ENCODE measurements at regions not wholly inside any gene's neighbourhood (a gene's known extent, or its start where the extent isn't known, plus 50 kb on each side); places are given as distances from the start of the nearest gene placed in this dataset.
"Not testable (repeated sequence)": the region's sequence is repeated elsewhere in the genome, so short reads cannot be mapped to it uniquely, and the experiment has no call there.

DNA sequence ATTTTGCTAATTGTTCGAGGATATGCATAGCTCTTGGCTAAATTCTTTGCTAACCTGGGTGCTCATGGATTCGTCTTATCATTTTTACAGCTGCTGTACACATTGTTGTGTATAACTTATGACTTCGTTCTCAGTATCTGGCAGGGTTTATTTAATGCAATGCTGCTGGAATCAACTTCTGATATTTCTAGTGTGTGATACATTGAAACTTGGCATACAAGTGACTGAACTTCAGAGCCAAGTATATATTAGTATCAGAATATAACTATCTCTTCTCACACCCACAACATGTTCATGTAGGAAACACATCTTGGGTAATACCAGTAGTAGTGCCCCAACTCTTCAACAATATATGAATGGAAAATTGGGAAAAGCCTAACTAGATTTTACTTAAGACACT is 764.2 kb downstream of the TENT5A start:
- FAIRE-seq, result no peak

DNA sequence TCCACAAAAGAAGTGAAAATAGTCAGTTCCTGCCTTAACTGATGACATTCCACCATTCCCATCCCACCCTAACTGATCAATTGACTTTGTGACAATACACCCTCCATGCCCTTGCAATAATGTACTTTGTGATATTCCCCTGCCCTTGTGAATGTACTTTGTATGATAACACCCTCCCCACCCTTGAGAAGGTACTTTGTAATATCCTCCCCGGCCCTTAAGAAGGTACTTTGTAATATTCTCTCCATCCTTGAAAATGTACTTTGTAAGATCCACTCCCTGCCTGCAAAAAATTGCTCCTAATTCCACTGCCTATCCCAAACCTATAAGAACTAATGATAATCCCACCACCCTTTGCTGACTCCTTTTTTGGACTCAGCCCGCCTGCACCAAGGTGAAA is 771.3 kb downstream of the TENT5A start:
- not testable (repeated sequence) for FAIRE-seq

DNA sequence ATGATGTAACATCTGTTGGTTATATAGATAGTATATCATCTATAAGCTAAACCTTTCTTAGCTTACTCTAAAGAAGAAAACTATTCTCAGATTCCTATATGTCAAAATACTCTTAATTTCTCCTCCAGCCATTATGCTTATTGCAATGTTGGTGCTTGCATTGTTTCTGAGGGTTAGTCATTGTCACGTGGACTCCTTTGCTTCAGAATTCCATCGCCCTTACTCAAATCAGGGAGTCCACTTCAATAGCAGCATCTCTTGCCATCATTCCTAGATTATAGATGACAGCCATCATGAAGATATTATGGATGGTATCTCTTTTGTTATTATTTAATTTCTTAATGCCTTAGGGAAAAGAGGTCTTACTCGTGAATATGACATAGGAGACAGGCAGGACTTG is 776.1 kb downstream of the TENT5A start:
- no peak for FAIRE-seq

DNA sequence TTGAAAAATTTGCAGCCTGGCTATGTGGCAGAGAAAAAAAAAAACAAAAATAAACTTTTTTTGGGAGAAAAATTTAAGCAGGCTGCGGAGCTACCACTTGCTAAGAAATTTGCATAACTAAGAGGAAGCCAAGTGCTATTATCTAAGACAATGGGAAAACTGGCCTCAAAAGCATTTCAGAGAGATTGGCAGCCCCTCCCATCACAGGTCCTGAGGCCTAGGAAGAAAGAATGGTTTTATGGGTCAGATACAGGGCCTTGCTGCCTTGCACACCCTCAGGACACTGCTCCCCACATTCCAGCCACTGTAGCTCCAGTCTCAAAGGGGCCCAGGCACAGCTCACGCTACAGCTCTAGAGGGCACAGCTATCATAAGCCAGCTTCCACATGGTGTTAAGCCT is 777.9 kb downstream of the TENT5A start:
- FAIRE-seq, result no peak

DNA sequence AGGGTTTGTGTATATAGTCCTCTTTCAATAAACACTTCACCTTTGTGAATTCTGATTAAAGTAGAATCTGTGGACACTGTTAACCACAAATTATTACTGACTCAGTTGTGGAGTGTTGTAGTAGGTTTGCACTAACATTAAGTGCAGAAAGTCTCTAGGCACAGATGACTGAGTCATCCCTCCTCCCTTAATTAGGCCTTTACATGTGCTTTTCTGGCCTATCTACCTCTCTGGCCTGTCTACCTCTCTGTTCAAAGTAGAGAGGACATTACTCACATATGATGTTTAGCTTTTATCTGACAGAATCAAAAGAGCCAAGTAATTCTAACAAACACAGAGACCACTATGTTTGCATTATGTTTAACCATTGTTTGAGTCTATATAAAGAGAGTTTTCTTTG is 783.0 kb downstream of the TENT5A start:
- FAIRE-seq, result no peak

DNA sequence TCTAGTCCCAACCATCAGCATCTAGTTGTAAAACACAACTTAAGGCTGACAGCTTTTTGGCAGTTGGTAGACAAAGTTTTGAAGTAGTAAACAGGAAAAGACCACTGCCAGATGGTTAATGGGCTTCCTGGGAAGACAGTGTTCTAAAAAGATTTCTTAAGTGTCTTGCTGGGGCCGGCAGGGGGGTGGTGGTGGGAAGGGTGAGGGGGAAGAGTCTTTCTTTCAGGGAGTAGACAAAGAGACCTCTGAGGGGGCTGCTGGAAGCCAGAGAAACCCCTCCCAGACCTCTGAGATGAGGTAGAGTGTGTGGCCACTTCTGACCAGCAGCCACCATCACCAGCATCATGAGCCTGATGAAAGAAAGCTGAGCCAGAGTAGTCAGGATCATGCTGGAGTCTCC is 784.9 kb downstream of the TENT5A start:
- no peak for FAIRE-seq

DNA sequence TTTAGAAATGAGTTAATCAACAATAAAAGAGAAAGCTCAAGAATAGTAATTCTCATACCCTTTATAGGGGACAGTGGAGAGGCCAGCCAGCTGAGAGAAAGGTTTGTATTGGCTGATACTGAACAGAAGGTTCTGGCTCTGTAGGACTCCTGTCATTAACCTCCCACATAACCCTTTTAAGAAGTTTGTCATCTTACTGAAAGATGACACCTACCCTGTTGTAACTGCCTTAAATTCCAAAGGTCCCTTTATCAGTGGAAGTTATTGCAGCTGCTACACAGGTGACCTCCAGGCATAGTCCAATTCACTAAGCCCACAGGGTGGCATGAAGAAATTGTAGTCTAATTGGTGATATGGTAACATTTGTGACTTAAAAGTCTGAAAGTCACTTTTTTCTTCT is 790.1 kb downstream of the TENT5A start:
- no peak for FAIRE-seq

DNA sequence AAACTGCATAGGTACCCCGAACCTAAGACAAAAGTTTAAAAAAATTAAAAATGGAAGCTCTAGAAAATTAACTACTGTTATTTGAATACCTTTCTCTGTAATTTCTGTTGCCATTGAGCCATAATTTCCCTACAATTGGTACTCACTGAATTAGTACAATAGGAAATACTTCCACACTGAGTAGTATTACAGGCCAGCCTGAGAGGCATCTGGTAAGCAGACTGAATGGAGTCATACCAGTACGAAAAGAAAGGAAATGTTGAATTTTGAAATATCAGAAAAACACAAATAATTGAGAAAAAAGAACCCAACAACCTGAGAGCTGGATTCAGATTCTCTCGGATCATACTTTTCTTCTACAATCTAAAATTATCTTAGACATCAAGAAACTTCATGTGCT is 791.3 kb downstream of the TENT5A start:
- FAIRE-seq, result no peak

DNA sequence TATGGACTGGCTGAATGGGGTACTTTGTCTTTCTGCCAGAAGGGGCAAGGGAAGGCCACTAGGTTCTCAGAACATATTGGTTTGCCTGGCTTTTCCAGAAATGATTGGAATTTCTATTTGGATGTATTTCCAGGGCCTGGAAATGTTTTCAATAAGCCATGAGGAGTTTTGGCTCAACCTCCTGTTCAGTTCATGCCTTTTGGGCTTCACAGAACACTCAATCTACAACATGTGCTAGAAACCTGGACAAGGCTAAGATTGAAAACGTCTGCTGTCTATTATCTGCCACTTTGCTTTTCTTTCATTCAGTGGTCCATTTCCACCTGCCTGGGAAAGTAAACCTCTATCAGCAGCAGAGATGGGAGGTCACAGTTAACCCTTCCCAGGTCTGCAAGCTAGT is 793.4 kb downstream of the TENT5A start:
- no peak for FAIRE-seq

DNA sequence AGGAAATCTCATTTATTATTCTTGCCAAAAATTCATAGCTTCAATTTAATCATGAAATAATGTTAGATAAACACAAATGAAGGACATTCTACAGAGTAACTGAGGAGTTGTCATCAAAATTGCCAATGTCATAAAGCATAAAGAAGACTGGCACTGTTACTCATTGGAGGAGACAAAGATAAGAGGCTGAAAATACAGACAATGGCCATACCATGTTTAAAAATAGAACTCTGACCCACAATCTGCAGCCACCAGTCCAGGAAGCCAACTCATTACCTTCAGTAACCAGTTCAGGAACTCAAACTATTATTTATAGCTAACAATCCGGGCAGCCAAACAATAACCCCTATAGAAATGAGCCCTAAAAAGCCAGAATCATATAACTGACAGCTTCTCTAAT is 795.6 kb downstream of the TENT5A start:
- no peak for FAIRE-seq

DNA sequence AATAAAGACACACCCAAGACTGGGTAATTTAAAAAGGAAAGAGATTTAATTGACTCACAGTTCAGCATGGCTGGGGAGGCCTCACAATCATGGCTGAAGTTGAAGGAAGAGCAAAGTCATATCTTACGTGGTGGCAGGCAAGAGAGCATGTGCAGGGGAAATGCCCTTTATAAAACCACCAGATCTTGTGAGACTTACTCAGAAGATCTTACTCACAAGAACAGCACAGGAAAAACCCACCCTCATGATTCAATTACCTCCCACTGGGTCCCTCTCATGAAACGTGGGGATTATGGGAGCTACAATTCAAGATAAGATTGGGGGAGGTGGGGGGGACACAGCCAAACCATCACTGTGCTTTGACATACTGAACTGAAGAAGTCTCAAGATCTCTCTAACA is 800.0 kb downstream of the TENT5A start:
- FAIRE-seq, result not testable (repeated sequence)

DNA sequence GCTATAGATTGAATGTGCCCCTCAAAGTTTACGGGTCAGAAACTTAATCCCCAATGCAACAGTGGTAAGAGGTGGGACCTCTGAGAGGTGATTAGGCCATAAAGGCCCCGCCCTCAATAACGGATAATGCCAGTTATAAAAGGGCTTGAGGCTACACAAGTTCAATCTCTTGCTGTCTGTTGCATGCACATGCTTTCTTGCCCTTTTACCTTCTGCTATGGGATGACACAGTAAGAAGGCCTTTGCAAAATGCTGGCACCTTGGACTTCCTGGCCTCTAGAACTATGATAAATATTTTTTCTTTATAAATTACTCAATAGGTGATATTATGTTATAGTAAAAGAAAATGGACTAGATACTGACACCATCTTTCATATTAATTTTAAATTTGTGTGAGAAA is 806.1 kb downstream of the TENT5A start:
- FAIRE-seq, result no peak

DNA sequence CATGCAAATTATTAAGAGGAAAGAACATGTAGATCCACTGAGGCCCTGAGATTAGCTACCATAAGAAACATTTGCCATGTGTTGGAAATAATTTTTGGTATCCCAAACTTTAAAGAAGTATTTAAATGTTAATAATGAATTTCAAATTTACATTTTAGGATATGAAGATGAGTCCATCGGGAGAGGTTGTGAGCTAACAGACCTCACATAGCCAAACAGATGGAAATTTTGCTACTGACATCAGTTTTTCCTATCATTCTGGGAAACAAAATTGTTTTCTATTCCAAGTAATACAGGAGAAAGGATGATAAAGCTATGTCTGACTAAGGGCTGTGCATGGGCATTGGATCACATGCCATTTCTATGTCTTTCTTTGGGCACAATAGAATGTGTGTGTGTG is 809.6 kb downstream of the TENT5A start:
- no peak for FAIRE-seq

DNA sequence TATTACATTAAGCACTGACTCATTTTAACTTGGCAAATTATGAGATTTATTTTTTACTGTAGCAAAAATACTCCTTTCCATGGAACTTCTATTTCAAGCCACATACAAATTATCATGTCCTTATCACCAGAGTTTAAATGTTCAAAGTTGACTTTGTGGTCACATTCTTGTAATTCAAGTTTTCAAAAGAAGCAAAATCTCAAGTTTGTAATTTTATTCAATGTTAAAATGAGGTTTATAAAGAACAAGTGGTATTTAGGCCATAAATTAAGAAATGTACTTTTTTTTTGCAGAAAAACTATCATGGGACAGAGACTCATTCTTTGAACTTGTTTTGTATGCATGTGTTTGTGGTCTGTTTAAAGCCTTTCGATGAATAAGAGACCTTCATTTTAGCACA is 811.5 kb downstream of the TENT5A start:
- FAIRE-seq, result no peak

DNA sequence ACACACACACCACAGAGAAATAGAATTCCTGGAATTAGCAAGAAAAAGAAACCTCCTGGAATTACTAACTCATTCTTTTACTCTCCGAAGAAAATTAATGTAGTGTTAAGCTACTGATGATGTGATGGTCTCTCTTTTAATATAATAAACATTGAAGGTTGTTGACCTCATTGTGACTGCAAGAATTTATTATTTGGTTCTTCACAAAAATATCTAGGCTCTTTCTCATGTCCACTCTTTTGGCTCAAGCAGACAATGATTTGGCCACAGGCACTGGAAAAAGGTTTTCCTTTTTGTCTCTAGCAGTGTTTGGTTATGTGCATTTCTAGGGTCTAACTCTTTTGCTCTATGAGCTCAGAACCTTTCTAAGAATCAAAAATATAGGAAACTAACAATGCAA is 811.9 kb downstream of the TENT5A start:
- FAIRE-seq, result no peak

DNA sequence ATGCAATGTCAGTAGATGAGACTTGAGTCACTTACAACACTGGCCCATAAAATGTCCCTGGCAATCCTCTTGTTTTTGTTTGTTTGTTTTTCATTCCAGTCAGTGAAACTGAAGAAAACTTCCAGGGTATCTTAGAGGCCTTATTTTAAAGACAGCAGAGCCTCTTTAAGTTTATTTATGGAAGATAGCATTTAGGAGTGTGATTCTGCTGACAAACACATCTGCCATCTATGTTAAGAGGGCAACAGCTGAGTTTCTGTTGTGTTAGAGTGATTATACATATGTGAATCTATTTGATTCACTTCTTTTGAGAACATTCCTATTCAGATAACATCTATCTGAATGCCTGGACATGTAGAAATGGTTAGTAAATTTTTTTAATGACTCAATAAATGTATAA is 812.6 kb downstream of the TENT5A start:
- FAIRE-seq, result no peak

DNA sequence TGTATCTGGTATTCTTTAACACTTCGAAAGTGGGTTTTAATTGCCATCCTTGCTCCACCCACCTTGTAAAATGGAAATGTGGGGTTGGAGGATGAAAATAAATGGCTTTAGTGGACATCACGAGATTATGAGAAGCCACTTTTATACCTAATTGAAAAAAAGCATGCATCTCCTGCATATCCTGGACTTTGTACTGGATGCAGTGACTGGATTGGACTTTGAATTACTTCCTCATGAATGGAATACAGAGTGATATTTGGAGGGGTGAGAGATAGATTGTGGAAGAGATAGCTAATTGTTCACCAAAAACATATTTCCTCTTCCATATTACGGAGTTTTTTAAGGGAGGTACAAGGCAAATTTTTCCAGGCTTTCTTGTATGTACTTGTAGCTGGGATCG is 813.0 kb downstream of the TENT5A start:
- FAIRE-seq, result no peak

DNA sequence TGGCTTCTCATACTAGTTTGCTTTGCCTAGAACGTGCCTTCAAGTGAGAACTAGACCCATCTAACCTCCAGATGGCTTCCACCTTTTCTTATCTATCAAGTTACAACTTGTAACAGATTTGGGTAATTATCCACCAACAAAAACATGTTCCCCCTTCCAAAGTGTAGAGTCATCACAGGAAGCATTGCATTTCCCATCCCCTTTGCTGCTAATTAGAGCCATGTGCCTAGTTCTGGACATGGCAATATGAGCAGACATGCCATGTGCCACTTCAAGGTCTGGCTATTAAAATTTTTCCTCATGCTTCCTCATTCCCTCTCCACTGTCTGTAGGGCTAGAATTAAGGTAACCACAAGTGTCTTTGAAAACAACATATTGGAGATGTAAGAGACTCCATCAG is 814.4 kb downstream of the TENT5A start:
- FAIRE-seq, result no peak

DNA sequence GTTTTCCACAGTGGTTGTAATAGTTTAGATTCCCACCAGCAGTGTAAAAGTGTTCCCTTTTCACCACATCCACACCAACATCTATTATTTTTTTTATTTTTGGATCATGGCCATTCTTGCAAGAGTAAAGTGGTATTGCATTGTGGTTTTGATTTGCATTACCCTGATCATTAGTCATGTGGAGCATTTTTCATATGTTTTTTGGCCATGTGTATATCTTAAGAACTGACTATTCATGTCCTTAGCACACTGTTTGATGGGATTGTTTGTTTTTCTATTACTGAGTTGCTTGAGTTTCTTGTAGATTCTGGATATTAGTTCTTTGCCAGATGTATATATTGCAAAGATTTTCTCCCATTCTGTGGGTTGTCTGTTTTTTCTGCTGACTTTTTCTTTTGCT is 820.1 kb downstream of the TENT5A start:
- no peak for FAIRE-seq

DNA sequence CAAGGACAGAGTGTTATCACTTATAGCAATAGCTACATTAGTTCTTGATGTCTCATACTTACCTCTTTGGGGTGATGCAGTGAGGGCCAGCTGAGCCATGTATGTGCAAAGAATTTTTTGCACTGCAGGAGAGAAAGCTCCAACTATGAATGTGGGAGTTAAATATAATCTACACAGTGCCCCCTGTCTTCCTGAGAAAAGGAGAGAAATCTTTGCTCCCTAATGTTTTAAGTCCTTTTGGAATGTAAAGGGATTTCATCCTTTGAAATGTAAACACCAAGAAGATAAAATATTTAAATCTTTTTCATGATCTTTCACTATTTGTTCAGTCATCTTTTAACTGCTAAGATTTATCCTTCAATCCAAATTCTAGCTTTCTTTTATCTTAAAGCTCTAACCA is 822.1 kb downstream of the TENT5A start:
- FAIRE-seq, result no peak

DNA sequence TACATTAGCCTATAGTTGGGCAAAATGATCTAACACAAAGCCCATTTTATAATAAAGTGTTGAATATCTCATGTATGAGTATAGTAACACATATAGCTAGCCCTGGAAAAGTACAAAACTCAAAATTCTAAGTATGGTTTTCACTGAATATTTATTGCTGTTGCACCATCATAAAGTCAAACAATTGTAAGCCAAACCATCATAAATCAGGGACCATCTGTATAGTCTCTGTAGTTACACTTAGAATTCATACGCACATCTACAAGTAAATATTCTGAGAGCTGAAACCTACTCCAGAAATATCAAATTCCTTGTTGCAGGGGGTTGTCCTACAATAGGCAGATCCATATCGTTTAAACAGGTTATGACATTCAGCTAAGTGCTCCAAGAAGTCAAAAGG is 817.3 kb downstream of the BCKDHB start:
- no peak for FAIRE-seq

DNA sequence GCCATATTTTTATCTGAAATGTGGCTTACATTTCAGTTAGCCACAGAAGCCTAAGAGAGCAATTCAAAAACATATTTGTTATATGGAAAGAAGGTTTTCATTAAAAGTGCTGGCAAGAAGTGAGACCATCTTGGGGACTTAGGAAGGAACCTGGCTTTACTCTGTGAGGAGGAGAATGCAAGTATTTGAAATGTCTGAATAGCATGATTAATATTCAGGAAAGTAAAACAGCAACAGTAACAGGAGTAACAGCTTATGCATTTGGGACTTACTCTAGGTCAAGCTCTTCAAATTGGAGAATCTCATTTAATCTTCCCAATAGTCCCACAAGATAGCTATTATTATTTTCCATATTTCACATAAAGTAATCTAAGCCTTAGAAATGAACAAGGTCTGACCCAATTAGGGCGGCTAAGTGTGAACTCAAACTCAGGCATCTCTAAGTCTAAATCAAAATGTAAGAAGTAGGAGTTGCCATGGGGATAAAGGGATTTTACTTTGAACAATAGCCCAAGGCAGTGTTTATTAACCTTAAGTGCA is 816.5 kb downstream of the BCKDHB start:
- FAIRE-seq, result no peak

DNA sequence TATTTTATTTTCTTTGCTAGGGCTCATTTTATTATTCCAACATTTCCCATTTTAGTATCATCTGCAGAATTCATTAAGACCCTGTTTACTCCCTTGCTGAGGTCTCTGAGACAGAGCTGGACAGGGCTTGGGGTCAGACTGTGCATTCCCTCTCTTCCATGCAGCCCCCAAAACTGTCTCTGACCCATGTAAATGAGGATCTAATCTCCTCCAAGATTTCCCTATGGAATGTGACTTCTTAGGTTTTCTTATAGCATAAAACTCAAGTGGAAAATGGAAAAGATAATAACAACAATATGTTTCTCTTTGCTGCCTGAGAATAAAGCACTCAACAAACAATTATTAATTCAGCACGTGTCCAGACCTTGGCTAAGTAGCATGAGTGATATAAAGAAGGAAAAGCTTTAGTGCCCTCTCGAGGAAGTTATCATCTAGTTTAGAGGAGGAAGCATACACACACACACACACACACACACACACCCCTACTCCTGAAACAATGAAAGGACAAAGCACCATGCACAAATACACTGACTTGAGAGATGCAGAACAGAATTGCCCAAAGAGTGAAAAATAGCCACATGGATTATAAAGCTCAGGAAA is 815.5 kb downstream of the BCKDHB start:
- no peak for FAIRE-seq

DNA sequence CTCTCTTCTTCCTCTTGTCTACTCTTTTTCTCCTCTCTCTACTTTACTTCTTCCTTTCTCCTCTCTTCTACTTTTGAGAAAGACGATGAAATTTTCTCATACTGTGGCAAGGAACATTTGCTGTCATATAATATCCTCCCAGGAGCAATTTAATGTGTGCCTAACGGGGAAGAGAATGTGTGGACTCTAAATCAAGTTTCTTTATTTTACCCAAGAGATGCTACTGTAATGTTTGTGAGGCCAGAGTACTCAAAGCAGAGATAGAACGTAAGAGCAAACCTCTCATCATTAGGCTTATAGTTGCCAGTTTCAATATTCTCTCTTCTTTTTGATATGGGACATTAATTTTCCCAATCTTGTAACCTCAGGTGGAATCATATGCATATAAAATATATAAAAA is 801.4 kb downstream of the BCKDHB start:
- no peak for FAIRE-seq

DNA sequence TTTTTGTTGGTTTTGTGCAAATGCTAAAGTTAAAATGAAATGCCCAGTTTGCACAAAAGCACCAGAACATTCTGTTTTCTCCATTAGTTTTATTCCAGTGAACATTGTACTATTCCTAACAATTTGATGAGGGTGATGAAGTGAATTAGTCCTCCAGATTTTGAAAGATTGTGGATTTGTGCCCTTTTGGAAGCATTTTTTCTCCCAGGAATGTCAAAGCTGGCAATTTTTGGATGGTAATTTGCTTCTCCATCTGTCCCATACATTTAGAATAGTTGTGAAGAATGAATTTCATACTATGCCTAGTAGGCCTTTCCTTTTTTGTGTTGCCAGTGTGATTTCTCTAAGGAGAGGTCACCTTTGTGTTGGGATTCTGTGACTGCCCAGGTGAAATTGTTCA is 797.2 kb downstream of the BCKDHB start:
- FAIRE-seq, result no peak

DNA sequence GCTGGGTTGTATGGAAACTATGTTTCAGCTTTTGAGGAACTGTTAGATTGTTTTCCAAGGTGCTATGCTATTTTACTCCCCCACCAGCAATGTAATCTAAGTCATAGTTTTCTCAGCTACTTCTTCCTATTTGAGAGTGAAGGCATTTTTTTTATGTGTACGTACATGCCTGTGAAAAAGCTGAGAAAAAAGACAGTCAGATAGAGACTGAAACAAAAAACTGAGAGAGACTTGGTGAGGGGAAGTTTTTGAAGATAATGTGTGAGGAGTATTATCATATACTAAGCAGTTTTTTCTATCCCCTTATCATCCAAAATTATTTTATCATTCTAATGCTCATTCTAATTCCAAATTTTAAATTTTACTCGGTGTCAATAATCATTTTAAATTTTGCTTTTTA is 780.0 kb downstream of the BCKDHB start:
- no peak for FAIRE-seq
